ENCODE measurements at regions not wholly inside any gene's neighbourhood (a gene's known extent, or its start where the extent isn't known, plus 50 kb on each side); places are given as distances from the start of the nearest gene placed in this dataset.

DNA sequence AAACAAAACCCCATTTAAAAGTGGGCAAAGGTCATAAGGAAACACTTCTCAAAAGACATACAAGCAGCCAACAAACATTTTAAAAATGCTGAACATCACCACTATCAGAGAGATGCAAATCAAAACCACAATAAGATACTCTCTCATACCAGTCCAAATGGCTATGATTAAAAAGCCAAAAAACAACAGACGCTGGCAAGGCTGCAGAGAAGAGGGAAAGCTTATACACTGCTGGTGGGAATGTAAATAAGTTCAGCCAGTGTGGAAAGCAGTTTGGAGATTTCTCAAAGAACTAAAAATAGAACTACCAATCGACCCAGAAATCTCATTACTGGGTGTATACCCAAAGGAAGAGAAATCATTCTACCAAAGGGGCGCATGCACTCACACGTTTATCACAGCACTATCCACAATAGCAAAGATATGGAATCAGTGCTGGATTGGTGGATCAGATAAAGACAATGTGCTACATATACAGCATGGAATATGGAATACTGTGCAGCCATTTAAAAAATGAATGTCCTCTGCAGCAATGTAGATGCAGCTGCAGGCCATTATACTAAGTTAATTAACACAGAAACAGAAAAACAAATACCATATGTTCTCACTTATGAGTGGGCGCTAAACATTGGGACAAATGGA lies 102.1 kb upstream of the DAAM1 start:
- DNase-seq (ENCODE audit: insufficient read length, low spot score), result no peak
- FAIRE-seq, result no peak

DNA sequence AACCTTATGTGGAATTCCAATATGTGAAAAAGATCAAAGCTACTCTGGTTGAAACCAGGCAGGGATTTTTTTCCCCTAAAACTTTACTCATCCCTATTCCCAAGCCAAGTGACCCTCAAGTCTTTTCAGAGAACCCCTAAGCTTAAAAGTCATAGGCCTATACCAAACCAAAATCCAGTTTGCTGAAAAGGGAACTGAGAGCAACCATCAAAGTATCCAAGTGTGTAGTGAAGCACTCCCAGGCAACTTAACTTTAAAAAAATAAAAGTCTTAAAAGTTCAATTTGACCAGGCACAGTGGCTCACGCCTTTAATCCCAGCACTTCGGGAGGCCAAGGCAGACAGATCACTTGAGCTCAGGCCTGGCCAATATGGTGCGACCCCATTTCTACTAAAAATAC lies 101.2 kb upstream of the DAAM1 start:
- DNase-seq (ENCODE audit: insufficient read length, low spot score), result no peak
- no peak for FAIRE-seq

DNA sequence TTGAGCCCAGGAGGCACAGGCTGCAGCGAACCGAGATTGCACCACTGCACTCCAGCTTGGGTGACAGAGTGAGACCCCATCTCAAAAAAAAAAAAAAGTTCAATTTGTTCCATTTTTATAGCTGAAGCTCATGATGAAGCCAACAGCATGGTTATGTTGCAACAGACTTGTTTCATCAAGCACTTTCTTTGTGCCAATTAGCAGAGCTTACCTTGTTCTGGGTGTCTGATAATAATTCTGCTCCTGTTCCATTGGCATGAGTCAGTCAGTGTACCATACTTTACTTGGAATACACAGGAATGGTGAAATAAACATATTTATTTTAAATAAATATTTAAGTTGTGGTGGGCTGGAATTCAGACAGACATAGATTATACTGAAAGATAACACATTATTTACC lies 100.8 kb upstream of the DAAM1 start:
- DNase-seq (ENCODE audit: insufficient read length, low spot score) (no peak), FAIRE-seq (no peak)

DNA sequence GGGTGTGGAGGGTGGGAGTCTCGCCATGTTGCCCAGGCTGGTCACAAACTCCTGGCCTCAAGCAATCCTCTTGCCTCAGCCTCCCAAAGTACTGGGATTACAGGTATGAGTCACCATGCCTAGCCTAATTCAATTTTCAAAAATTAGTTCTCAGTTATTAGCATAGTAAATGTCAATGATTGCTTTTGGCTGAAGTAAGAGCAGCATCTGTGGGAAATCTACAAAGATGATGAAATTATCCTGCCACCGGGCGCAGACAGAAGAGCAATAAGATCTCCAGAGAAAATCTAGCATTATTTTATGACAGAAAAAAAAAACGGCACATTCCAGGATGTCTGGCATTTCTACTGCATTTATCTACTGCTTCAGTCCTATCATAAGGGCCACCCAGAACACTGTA lies 97.9 kb upstream of the DAAM1 start:
- no peak for DNase-seq (ENCODE audit: insufficient read length, low spot score)
- FAIRE-seq, result no peak

DNA sequence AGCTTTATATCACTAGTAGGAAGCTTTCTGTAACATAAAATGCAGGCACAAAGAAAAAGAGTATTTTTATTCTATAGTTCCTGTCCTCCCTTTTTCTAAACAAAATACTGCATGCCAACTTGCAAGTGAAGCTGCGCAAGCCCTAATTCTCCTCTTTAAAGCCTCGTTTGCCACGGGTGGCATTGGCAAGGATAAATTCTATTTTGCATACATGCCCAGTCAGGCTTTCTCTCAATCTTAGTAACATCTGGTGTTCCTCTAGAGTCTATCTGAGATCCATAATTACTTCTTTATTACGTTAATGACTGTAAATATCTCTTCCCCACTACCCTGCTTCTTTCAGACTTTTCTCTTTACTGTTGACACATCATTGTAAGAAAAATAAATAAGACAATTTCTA lies 97.1 kb upstream of the DAAM1 start:
- DNase-seq (ENCODE audit: insufficient read length, low spot score) (no peak), FAIRE-seq (no peak)

DNA sequence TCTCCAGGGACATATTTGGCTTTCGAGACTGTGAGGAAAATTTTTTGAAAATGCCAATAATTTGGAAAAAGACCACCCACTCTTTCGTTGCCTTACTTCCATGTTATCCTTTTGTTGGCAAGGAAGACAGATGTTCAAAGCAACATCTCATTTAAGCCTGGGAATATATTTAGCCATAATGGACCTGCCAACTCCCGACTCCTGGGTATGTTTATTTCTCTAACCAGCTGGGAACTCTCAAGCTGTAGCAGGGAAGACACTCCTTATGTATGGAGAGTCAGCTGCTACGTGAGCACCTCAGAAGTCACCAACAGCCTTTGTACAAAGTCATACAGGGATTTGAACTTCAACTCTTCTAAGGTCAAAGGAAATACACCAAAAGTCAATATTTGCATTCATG lies 96.5 kb upstream of the DAAM1 start:
- FAIRE-seq (no peak), DNase-seq (ENCODE audit: insufficient read length, low spot score) (no peak)

DNA sequence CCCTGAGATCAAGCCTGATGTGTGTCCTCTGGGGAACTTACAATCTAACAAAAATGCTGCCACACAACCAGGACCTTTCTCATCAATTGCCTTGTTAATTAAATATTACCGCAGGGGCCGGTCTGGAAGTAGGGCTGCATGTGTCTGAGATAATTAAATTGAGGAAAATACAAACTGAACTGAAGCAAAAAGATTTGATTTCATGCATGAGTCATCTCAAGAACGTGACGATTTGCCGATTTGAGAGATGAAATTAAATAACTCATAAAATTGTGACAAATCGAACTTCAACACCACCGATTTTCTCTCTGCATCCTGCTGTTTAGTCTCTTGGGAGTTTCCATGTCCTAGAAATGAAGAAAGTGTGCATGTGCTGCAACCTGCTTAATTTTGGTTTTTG lies 94.6 kb upstream of the DAAM1 start:
- DNase-seq (ENCODE audit: insufficient read length, low spot score), result no peak
- no peak for FAIRE-seq

DNA sequence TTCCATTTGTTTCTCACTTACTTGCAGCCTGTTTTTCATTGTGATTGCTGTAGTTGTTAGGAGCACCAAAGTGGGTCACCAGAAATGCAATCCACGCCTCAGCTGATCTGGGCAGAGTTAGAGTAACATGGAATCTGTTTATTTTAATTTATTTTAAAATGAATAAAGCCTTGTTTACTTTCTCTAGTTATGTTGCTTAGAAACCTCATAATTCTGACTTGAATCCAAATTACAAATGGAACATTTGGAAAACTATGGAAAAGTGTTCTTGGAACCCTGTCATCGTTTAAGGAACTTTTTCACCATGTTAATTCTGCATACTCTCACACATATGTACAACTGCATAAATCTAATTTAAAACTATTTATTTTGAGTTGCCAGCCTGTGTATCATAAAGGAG lies 92.2 kb upstream of the DAAM1 start:
- DNase-seq (ENCODE audit: insufficient read length, low spot score) (no peak), FAIRE-seq (no peak)

DNA sequence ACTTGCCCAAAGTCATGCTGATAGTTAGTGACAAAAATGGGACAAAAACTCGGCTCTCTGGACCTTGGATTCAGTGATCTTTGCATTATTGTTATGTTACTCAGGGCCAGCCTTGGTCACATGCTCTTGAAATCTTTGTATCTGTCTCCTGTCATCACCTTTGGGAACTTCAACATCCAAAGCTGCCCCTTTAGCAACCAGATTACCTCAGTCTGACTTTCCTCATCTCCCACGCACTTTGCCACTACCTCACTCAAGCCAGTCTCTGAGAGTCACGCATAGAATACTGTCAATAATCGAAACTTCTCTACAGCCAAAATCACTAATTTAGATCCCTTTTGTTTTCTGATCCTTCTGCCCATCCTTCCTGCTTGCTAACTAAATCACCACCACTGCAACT lies 90.8 kb upstream of the DAAM1 start:
- no peak for FAIRE-seq
- DNase-seq (ENCODE audit: insufficient read length, low spot score), result no peak

DNA sequence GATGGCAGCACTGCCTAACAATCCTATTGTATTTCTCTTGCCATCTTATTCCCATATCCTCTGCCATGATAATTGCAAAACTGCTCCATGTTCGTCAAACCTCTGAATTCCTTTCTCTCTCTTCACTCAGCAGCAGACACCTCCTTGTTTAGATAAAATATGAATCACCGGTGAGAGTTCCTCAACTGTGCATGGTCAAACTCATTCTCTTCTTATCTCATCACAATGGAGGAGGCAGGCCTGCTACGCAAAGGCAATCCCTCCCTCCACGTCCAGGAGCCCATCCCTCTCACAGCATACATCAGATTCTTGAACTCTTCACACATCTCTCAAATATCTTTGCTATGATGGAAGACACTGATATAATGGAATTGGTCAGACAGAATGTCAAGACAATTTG lies 90.1 kb upstream of the DAAM1 start:
- DNase-seq (ENCODE audit: insufficient read length, low spot score) (no peak), FAIRE-seq (no peak)

DNA sequence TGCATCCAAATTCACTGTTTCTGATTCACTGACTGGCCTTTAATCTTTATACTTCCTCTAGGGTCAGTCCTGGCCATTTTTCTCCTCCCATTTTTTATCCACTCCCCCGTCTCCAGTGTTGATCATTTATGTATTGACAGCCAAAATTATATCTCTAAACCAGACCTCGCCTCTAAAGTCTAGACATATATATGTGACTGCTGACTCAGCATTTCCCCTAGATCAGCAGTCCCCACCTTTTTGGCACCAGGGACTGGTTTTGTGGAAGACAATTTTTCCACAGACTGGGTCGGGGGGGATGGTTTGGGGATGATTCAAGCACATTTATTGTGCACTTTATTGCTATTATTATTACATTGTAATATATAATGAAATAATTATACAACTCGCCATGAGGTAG lies 88.3 kb upstream of the DAAM1 start:
- DNase-seq (ENCODE audit: insufficient read length, low spot score) (no peak), FAIRE-seq (no peak)

DNA sequence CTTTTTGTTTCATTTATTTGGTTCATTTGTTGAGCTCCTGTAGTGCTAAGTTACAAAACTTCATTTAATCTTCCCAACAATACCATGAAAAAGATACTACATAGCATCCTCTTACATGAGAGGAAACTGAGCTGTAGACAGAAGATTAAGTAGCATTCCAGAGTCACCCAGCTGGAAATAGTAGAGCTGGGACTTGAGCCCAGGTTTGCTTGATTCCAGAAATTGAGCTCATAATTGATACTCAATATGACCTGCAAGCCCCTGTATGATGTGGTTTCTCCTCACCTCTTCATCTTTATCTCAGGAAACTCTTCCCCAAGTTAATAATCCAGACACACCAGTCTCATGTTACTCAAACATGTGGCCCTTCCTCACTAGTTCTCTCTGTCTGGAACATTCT lies 87.0 kb upstream of the DAAM1 start:
- FAIRE-seq (no peak), DNase-seq (ENCODE audit: insufficient read length, low spot score) (no peak)

DNA sequence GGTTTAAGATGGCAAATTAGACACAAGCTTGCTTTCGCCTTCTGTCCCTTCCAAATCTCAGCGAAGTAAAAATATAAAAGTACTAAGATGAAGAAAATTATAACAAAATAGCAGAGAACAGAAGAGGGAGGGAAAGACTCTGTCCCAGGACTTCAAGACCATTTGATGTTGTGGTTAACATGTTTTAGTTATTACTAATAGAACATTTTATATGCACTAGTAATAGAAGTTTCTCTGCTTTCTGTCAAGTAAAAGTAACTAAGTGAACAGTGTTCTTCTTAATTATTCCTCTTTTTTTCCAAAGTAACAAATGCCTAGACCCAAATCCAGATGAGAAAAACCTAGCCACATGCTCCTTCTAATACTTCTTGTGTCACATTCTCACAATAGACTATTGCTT lies 85.1 kb upstream of the DAAM1 start:
- FAIRE-seq (no peak), DNase-seq (ENCODE audit: insufficient read length, low spot score) (no peak)

DNA sequence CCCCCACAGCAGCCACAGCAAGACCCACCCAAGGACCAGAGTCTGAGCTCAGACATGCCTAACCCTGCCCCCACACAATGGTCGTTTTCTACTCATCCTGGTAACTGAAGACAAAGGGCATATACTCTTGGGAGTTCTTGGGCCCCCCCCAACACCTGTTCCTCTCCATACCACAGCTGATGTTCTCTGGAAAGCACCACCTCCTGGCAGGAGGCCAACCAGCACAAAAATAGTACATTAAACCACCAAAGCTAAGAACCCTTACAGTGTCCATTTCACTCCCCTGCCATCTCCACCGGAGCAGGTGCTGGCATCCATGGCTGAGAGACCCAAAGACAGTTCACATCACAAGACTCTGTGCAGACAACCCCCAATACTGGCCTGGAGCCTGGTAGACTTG lies 80.6 kb upstream of the DAAM1 start:
- FAIRE-seq (no peak), DNase-seq (ENCODE audit: insufficient read length, low spot score) (no peak)

DNA sequence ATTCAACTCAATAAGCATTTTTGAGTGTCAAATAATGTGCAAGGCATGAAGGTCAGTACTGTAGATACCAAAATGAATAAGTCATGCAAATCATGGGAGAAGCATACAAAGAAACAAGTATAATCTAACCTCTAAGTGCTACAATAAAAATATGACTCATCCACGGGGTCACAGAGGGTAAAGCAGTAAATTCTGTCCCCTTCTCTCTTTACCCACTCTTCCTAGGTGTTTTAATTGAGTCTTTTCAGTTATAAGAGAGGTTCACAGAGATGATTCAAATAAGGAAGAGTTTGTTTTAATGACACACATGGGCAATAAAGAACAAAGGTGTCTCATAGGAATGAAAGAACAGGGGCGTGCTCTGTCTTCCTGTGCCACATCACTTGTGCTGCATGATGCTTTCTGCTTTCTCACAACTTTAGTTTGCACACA lies 71.5 kb upstream of the DAAM1 start:
- DNase-seq (ENCODE audit: insufficient read length, low spot score) (no peak), FAIRE-seq (no peak)

DNA sequence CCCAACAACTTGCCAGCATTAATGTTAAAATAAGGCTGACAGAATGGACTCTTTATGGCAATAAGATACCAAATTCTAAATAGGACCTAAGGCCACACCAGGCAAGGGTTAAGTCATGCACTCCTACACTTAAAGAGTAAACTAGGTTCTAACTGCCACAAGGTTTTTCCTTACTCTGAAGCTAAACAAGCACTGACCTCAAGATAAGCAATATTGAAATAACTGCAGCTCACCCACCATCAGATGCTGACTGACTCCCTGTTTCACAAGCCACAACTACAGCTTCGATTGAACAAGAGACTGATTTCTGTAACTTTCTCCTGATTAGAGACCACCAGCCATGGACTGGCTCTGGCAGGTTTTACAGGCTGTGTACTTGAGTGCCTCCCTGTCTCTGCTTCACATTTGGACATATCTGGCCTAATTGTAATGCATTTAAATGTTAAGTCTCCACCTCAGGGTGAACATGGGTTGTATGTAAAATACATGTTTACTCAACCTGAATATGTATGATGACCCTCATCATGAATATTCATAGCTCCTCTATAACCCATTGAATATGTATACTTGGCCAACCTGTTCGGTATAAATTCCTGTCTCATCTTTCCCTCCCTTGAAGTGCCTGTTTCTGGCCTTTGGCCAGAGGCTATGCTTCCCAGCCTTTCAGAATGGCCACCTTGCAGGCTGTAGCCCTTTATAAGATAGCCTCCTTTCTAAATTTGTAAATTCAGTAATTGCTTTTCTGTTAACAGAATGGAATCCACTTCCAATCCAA lies 70.5 kb upstream of the DAAM1 start:
- no peak for FAIRE-seq
- no peak for DNase-seq (ENCODE audit: insufficient read length, low spot score)

DNA sequence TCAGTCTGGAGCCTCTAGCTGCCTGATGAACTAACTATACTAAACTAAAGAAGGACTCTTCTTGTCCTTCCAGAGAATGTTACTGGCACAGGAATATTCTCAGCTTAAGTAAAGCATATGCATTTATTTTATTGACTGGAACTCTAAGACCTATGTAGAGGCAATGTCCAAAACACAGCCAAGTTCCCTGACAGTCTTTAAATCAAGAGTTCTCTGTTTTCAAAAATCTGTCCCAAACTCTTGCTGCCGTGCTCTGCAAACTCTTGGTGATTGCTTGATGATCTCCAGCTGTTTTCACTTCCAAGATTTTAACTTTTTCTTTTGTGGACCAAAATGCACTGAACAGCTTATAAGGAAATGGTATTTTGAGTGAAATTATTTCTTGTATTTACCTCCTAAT lies 67.5 kb upstream of the DAAM1 start:
- FAIRE-seq (no peak), DNase-seq (ENCODE audit: insufficient read length, low spot score) (no peak)

DNA sequence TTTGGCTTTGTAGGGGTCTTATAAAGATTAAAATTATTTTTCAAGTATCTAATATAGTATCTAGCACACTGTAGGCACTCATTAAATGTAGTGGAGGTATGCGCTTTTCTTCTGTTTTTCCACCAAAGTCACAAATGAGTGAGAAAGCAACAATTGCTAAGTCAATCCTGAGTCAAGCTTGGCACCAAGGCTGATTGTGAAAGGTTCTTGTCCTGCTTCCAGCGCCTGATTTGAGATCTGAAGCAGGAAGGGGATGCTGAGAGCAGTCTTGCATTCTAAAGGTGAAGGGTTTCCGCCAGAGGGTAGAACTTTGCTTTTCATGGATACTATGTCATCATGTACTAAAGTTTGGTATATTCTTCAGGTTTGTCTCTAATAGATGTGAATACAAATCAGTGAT lies 64.9 kb upstream of the DAAM1 start:
- FAIRE-seq, result no peak
- no peak for DNase-seq (ENCODE audit: insufficient read length, low spot score)

DNA sequence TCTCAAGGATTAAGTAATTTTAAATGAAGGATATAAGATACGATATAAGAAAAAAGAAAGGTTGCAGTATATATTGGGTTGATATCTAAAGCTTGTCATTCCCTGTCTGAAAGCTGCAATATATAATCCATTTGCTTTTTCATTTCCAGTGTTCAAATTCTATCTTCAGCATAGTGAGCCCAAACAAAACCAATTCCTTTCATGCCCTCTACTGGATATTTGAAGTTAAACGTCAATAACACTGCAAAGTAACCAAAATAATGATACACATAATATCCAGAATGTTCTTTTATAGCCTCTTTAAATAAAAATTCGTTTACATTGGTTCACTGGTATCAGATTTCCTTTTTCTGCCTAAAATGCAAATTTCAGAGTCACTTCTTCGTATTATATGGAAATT lies 64.5 kb upstream of the DAAM1 start:
- FAIRE-seq (peak; percentile 39), DNase-seq (ENCODE audit: insufficient read length, low spot score) (no peak)

DNA sequence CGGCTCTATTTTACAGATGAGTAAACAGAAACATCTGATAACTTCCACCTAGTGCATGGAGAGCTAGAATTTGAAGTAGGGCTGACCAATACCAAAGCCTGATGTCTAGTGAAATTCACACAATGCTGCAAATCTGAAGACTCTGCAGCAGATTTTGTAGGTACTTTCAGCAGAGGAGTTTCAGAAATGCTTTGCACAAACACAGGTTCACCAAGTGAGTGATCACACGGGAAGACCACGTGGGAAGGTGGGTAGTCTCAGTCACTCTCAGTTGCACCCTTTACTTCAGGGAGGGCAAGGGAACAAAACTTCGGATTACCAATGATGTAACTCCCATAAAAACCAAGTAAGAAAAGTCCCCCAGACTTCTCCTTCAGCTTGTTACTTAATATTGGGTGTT lies 63.3 kb upstream of the DAAM1 start:
- no peak for DNase-seq (ENCODE audit: insufficient read length, low spot score)

DNA sequence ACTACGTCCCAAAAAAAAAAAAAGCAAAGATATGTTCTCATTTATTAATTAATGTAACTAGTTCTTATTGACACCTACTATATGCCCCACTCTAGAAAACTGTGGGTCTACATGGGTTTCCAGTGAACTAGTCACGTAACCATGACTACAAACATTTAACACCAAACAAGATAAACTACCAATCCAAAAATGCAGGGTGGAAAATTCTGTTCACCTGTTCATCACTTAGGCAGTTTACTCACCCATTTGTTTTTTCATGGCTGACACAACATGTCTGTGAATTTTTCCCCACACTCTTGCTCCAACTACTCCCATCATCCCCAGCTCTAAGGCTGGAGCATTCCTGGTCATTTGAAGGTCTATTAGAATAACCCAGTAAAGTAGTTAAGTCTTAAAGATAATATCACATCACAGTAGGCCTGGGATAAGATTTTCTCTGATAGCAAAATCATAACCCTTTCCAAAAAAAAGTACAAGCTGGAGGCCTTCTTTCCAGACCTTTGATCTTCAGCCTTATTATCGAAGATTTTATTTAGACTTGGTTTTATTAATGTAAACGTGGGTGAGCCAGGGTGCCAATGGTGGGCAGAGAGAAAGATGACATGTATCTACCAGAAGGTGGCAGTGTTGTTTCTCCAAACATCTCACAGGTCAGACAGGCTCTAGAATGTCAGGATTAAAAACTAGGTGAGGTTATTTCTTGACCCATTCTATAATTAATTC lies 61.6 kb upstream of the DAAM1 start:
- DNase-seq (ENCODE audit: insufficient read length, low spot score), result peak; percentile 39
- FAIRE-seq, result peak; percentile 94

More for the DNA sequence above, 63.3 kb upstream of the DAAM1 start:
- FAIRE-seq, result no peak

DNA sequence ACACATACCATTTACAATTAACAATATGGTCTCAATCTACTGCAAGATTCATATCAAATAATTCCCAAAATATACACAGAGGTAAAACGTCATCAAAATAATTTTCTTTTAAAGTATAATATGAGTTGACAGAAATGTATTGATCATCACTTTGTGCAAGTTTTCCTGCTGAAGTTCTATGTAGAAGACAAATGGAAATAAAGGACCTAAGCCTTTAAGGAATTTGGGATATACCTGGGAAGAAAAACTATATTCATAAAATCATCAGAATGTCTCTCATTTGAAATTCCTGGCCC lies 61.1 kb upstream of the DAAM1 start:
- DNase-seq (ENCODE audit: insufficient read length, low spot score) (no peak), FAIRE-seq (peak; percentile 65)
